ENCODE measurements at regions not wholly inside any gene's neighbourhood (a gene's known extent, or its start where the extent isn't known, plus 50 kb on each side); places are given as distances from the start of the nearest gene placed in this dataset.

DNA sequence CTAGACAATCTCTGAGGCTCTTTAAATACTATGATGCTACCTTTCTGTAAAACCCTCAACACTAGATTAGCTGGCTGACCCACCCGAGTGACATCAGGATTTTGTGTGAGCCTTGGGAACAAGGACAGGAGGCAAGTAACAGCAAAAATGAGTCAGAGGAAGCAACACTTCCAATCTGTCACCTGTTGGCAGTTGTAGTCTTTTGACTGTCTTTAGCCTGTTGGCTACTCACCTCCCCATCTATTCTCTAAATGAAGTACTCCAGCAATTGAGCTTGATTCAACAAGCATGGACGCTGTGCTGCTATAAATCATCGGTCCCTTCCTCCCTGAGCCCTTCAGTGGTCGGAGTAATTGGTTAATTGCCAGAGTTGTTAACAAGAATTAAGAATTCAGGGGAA lies 898.7 kb downstream of the BCL11A start:
- TF ChIP-seq CHD1 (IDR thresholded peaks at IDR 0.05; ENCODE audit: low read depth, low read length) (no peak), TAF1 (IDR thresholded peaks at IDR 0.05; ENCODE audit: borderline replicate concordance, low read depth, low read length) (no peak), CBX3 (IDR thresholded peaks at IDR 0.05; ENCODE audit: borderline replicate concordance, low read depth) (no peak), RFX5 (IDR thresholded peaks at IDR 0.05; ENCODE audit: low read depth, low read length) (no peak), ZNF274 (IDR thresholded peaks at IDR 0.05; ENCODE audit: insufficient read depth, insufficient read length) (no peak), YY1 (IDR thresholded peaks at IDR 0.05; ENCODE audit: low read depth, low read length) (no peak), HDAC2 (IDR thresholded peaks at IDR 0.05) (no peak), SUPT20H (IDR thresholded peaks at IDR 0.05; ENCODE audit: borderline replicate concordance, control insufficient read depth, low read depth, low read length) (no peak), EP300 (IDR thresholded peaks at IDR 0.05; ENCODE audit: borderline replicate concordance in 1 of 2, control insufficient read depth in 1 of 2, low read depth in 2 of 2, low read length in 2 of 2) (no peak)
- TF ChIP-seq, protein P1, sequence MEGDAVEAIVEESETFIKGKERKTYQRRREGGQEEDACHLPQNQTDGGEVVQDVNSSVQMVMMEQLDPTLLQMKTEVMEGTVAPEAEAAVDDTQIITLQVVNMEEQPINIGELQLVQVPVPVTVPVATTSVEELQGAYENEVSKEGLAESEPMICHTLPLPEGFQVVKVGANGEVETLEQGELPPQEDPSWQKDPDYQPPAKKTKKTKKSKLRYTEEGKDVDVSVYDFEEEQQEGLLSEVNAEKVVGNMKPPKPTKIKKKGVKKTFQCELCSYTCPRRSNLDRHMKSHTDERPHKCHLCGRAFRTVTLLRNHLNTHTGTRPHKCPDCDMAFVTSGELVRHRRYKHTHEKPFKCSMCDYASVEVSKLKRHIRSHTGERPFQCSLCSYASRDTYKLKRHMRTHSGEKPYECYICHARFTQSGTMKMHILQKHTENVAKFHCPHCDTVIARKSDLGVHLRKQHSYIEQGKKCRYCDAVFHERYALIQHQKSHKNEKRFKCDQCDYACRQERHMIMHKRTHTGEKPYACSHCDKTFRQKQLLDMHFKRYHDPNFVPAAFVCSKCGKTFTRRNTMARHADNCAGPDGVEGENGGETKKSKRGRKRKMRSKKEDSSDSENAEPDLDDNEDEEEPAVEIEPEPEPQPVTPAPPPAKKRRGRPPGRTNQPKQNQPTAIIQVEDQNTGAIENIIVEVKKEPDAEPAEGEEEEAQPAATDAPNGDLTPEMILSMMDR (IDR thresholded peaks at IDR 0.05 in 2 of 3, conservative IDR thresholded peaks at IDR 0.05 in 1 of 3; ENCODE audit: control insufficient read depth in 2 of 3, extremely low read depth in 1 of 3, insufficient read depth in 1 of 3, low read depth in 3 of 3, low read length in 3 of 3): no peak
- TF ChIP-seq, protein P2, sequence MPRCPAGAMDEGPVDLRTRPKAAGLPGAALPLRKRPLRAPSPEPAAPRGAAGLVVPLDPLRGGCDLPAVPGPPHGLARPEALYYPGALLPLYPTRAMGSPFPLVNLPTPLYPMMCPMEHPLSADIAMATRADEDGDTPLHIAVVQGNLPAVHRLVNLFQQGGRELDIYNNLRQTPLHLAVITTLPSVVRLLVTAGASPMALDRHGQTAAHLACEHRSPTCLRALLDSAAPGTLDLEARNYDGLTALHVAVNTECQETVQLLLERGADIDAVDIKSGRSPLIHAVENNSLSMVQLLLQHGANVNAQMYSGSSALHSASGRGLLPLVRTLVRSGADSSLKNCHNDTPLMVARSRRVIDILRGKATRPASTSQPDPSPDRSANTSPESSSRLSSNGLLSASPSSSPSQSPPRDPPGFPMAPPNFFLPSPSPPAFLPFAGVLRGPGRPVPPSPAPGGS (IDR thresholded peaks at IDR 0.05; ENCODE audit: borderline replicate concordance, insufficient read depth, low read depth, low read length, poor library complexity, severe bottlenecking): no peak
- TF ChIP-seq, protein P3, sequence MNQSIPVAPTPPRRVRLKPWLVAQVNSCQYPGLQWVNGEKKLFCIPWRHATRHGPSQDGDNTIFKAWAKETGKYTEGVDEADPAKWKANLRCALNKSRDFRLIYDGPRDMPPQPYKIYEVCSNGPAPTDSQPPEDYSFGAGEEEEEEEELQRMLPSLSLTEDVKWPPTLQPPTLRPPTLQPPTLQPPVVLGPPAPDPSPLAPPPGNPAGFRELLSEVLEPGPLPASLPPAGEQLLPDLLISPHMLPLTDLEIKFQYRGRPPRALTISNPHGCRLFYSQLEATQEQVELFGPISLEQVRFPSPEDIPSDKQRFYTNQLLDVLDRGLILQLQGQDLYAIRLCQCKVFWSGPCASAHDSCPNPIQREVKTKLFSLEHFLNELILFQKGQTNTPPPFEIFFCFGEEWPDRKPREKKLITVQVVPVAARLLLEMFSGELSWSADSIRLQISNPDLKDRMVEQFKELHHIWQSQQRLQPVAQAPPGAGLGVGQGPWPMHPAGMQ (IDR thresholded peaks at IDR 0.05; ENCODE audit: borderline replicate concordance): no peak
- TF ChIP-seq, protein P4, sequence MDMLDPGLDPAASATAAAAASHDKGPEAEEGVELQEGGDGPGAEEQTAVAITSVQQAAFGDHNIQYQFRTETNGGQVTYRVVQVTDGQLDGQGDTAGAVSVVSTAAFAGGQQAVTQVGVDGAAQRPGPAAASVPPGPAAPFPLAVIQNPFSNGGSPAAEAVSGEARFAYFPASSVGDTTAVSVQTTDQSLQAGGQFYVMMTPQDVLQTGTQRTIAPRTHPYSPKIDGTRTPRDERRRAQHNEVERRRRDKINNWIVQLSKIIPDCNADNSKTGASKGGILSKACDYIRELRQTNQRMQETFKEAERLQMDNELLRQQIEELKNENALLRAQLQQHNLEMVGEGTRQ (IDR thresholded peaks at IDR 0.05; ENCODE audit: borderline replicate concordance, low read depth, low read length): no peak

Data from GM12878 (cell line).